Esophagus squamous epithelium (tissue), 5 donors: ENCODE measurements at regions not wholly inside any gene's neighbourhood (a gene's known extent, or its start where the extent isn't known, plus 50 kb on each side); places are given as distances from the start of the nearest gene placed in this dataset.

Experiments used
- DNase-seq: peaks from one replicate; lab custom pipeline; 2025; lab: John Stamatoyannopoulos, UW
- H3K27ac ChIP-seq, 4 donors: fragments of 200-600 bp; sonication (generic); one replicate each; pipeline ENCODE4 v1.5.1; 2016 to 2019; ENCODE audit warnings: mild to moderate bottlenecking in 1 of 4
- H3K27me3 ChIP-seq, 4 donors: fragments of 200-600 bp; sonication (generic); 1 replicate in 3 of 4; 2 replicates in 1 of 4; pipeline versions ENCODE4 v1.5.1 to v1.6.0; 2017 to 2021; ENCODE audit warnings: antibody characterized with exemption in 1 of 4
- H3K36me3 ChIP-seq, 3 donors: fragments of 200-600 bp; sonication (generic); one replicate each; pipeline ENCODE4 v1.5.1; 2016 to 2019
- H3K4me1 ChIP-seq, 3 donors: fragments of 200-600 bp; sonication (generic); one replicate each; pipeline ENCODE4 v1.5.1; 2017 to 2019
- H3K4me3 ChIP-seq, 4 donors: fragments of 200-600 bp; sonication (generic); 1 replicate in 3 of 4; 2 replicates in 1 of 4; pipeline ENCODE4 v1.5.1; 2016 to 2019; ENCODE audit warnings: mild to moderate bottlenecking in 2 of 4, moderate library complexity in 1 of 4
- H3K9me3 ChIP-seq, 3 donors: fragments of 200-600 bp; sonication (generic); one replicate each; pipeline ENCODE4 v1.5.1; 2016 to 2019
- POLR2A ChIP-seq, 4 donors: fragments of 450-650 bp; IDR thresholded peaks; one replicate each; pipeline ENCODE4 v1.6.1; 2017; ENCODE audit warnings: antibody characterized with exemption in 4 of 4, mild to moderate bottlenecking in 4 of 4, moderate library complexity in 3 of 4
- WGBS, 2 donors: methylation state at CpG; one replicate each; pipeline ENCODE4 v1.1.5; 2018; 5-methylcytosine and 5-hydroxymethylcytosine counted together
- intact Hi-C: fragments of 100-400 bp; cut with DNase I; formaldehyde crosslinking; loops from one replicate; pipeline ENCODE4 v1.15.0; 2022
- TF ChIP-seq, protein P1 (sequence below), 6 experiments: fragments of 450-650 bp in 4 of 6; fragments of 200-600 bp in 2 of 6; sonication (generic) in 2 of 6; IDR thresholded peaks; one replicate each; pipeline ENCODE4 v1.5.1; 2016 to 2019; ENCODE audit warnings: antibody characterized with exemption in 6 of 6, mild to moderate bottlenecking in 4 of 6, moderate library complexity in 4 of 6
- donor health status: DM: yes; HTN: yes; CAD: no.

DNA sequence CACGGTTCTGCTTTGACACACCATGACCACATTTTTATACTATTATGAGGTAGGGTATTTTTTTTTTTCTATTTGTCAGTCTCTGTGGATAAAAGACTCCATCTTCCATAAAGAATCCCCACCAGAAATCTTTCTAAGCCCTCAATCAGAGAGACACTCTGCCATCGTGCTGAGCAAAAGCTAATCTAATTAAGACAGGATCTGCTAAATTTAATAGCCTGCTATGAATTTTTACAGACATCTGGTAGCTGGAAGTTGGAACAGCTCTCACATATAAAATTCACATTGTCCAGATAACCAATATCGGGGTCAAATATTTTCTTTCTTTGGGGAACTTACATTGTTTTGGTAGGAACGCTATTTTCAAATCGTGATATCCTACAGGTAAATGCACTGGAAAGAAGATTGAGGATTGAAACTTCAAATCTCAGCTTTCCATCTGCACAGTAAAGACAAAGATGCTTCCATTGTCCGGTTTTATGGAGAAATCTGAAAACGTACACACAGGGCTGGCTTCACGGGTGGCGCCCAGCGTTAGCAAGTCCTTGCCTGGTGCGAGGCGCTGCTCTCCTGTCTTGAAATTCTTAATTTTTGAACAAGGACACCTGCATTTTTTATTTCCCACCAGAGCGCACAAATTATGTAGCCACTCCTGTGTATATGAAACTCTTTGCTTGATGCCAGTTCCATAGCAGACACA, 573.8 kb upstream of the NOX3 start:
- H3K9me3 ChIP-seq: peaks cover 0 to 21% (median 15%) of the 10 kb centered on the region in 3 donors
- no peak for TF ChIP-seq POLR2A (IDR thresholded peaks at IDR 0.05)
- TF ChIP-seq, protein P1, sequence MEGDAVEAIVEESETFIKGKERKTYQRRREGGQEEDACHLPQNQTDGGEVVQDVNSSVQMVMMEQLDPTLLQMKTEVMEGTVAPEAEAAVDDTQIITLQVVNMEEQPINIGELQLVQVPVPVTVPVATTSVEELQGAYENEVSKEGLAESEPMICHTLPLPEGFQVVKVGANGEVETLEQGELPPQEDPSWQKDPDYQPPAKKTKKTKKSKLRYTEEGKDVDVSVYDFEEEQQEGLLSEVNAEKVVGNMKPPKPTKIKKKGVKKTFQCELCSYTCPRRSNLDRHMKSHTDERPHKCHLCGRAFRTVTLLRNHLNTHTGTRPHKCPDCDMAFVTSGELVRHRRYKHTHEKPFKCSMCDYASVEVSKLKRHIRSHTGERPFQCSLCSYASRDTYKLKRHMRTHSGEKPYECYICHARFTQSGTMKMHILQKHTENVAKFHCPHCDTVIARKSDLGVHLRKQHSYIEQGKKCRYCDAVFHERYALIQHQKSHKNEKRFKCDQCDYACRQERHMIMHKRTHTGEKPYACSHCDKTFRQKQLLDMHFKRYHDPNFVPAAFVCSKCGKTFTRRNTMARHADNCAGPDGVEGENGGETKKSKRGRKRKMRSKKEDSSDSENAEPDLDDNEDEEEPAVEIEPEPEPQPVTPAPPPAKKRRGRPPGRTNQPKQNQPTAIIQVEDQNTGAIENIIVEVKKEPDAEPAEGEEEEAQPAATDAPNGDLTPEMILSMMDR (IDR thresholded peaks at IDR 0.05): no peak
- H3K36me3 ChIP-seq: no peaks in the 10 kb centered on the region
- intact Hi-C loops: no loop called here
- H3K4me3 ChIP-seq: no peak overlapping the region
- peaks cover 0 to 5% (median 0%) of the 10 kb centered on the region in 3 donors for H3K4me1 ChIP-seq
- WGBS, 2 donors: 89 to 91% methylated on average over 13 of the region's 13 CpGs
- H3K27ac ChIP-seq: no peak overlapping the region
- DNase-seq: no peak
- no peaks in the 10 kb centered on the region for H3K27me3 ChIP-seq

DNA sequence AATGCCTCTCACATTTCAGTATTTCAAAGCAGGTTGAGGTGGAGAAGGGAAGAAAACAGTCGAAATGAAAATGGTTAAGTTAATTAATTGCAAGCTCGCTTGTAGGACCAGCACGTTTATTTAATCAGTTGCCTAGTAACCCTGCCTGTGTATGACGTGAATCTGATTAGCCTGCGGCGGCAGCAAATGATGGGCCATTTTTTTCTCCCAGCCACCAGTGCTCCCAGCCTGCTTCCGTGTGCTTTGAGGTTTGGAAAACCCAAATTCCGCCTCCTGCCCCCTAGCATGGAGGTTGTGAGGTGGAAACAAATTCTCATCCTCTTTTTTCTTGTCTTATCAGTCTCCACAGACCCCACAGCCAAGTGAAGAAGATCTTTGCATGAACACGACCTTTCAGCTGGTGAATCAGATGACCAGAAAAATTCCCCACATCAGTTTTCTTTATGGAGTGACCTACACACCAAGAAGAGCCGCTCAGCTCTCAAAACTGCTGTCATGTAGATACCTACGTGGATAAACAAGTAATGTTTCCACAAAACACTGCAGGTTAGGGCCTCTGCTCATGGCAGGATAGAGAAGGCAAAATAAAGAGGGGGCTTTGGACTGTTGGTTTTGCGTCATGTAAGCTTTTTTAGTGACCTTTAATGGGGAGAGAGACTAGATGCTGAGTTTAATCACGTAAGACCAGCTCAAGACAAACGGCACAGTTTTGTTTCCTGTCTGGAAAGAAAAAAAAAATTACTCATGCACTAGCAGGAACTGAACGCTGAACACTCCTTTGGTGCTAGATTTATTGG, 572.9 kb upstream of the NOX3 start:
- WGBS, 2 donors: 45% methylated on average over 15 of the region's 15 CpGs
- intact Hi-C loops: no loop called here
- Histone ChIP-seq H3K4me3 (no peak overlapping the region), H3K36me3 (no peaks in the 10 kb centered on the region), H3K27ac (no peak overlapping the region), H3K4me1 (peaks cover 0 to 5% (median 0%) of the 10 kb centered on the region in 3 donors), H3K9me3 (peaks cover 0 to 23% (median 15%) of the 10 kb centered on the region in 3 donors), H3K27me3 (no peaks in the 10 kb centered on the region)
- TF ChIP-seq POLR2A (IDR thresholded peaks at IDR 0.05): no peak
- TF ChIP-seq, protein P1 (IDR thresholded peaks at IDR 0.05): no peak
- no peak for DNase-seq

DNA sequence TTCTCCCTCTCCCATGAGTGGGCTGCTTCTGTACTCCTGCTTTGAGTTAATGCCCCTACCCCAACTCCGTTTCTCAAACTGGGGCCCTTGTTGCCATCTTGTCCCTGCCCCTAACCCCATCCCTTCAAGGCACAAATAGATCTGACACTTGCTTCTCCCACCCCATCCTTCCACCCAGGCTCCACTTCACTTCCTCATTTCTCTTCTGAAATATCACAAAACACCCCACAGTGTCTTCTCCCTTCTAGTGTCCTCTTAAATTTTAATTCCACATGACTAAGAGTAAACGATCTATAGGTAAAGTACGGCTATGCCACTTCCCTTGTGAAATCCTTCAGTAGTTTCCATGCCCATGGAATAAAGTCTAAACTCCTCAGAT, 571.6 kb upstream of the NOX3 start:
- no peak for TF ChIP-seq POLR2A (IDR thresholded peaks at IDR 0.05)
- TF ChIP-seq, protein P1 (IDR thresholded peaks at IDR 0.05): no peak
- no peak overlapping the region for H3K4me3 ChIP-seq
- peaks cover 0 to 19% (median 15%) of the 10 kb centered on the region in 3 donors for H3K9me3 ChIP-seq
- no peak for DNase-seq
- no peak overlapping the region for H3K27ac ChIP-seq
- WGBS, 2 donors: 78 to 84% methylated on average over 3 of the region's 3 CpGs
- no peaks in the 10 kb centered on the region for H3K27me3 ChIP-seq
- no peaks in the 10 kb centered on the region for H3K36me3 ChIP-seq
- H3K4me1 ChIP-seq: peaks cover 0 to 5% (median 0%) of the 10 kb centered on the region in 3 donors
- intact Hi-C loops: no loop called here

DNA sequence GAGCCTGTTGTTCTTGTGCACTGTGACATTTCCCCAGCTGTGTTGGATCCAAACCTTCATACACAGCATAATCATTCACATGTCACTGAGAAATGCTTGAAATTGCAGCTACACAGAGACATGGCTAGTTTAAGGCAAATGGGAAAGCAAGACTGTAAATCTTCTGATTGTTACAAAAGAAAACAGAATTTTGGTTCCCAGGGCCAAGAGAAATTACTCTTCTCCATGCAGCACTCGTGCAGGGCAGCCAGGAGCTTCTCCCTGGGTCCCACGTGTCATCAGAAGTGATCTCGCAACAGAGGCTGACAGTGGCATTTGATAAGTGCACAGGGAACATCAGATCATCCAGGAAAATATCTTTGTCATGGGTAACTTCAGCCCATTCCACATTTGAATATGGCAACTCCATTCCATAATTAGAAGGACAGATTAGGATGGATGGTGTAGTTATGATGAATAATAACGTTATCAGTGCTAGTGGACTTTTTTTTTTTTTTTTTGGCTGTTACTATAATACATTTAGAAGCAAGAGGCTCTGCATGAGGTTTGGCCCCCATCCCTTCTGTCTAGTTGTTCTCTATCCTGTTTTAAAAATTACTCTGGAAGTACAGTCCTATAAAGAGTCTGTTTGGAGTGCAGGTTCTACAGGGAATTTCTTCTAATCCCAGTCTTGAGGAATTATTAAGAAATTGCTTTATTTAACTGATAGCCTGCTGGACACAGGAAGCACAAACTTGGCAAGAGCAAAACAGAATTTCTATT, 571.0 kb upstream of the NOX3 start:
- intact Hi-C loops: no loop called here
- H3K4me1 ChIP-seq: peaks cover 0 to 10% (median 1%) of the 10 kb centered on the region in 3 donors
- peaks cover 0 to 19% (median 15%) of the 10 kb centered on the region in 3 donors for H3K9me3 ChIP-seq
- H3K27ac ChIP-seq: no peak overlapping the region
- no peaks in the 10 kb centered on the region for H3K27me3 ChIP-seq
- TF ChIP-seq, protein P1 (IDR thresholded peaks at IDR 0.05): no peak
- TF ChIP-seq POLR2A (IDR thresholded peaks at IDR 0.05): no peak
- no peaks in the 10 kb centered on the region for H3K36me3 ChIP-seq
- WGBS, 2 donors: 49 to 65% methylated on average over 4 of the region's 4 CpGs
- no peak overlapping the region for H3K4me3 ChIP-seq
- DNase-seq: no peak
